ENCODE measurements at regions not wholly inside any gene's neighbourhood (a gene's known extent, or its start where the extent isn't known, plus 50 kb on each side); places are given as distances from the start of the nearest gene placed in this dataset.
A peak's percentile ranks its signal among the peaks of the same experiment; 100 is the strongest.
"Not testable (repeated sequence)": the region's sequence is repeated elsewhere in the genome, so short reads cannot be mapped to it uniquely, and the experiment has no call there.

DNA sequence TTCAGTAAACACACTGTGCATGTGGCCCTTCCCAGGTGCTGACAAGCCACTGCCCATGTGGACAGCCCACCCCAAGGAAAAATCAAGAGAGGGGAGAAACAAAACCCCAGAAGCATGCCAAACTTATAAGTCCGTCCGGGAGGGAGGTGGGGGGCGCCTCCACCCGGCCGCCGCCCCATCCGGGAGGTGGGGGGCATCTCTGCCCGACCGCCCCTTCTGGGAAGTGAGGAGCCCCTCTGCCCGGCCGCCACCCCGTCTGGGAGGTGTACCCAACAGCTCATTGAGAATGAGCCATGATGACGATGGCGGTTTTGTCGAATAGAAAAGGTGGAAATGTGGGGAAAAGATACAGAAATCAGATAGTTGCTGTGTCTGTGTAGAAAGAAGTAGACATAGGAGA is 53.8 kb upstream of the C2CD4B start:
- DNase-seq (ENCODE audit: low read depth), result no peak

- DNase-seq (ENCODE audit: low read depth), result no peak
Observed at GRCh38 chr15:62219799-62220198, 54.7 kb upstream of the C2CD4B start.

- DNase-seq (ENCODE audit: low read depth), result no peak
Observed at GRCh38 chr15:62223020-62223419, 57.9 kb upstream of the C2CD4B start.

DNA sequence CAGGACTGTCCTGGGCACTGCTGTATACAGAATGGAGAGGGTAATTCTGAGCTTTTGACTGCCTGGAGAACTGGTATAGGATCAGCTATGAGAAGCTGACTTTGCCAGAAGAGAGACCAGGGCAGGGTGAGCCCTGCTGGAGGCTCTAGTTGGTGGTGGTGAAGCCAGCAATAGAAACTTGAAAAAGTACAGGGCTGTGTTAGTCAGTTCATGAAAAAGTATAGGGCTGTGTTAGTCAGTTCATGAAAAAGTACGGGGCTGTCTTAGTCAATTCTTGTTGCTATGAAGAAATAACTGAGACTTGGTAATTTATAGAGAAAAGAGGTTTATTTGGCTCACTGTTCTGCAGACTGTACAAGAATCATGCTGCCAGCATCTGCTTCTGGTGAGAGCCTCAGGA is 63.5 kb upstream of the C2CD4B start:
- no peak for DNase-seq (ENCODE audit: low read depth)

DNA sequence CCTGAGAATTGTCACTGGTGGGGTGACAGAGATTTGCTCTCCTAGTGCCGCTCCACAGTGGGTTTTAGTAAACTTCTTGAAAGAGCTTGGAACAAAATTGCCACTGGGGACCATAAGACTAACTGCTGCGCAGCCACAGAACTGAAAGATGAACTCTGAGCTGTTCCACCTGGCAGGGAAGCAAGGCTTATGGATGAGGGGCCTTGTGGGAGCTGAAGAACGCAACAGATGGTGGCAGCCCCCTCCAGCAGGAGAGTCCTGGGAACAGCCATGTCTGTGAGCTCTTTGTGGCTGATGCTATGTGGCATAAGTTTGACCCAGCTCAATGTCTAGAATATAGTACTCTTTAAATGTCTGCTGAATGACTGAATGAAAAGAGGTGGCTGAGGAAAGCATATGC is 66.8 kb upstream of the C2CD4B start:
- no peak for DNase-seq (ENCODE audit: low read depth)

DNA sequence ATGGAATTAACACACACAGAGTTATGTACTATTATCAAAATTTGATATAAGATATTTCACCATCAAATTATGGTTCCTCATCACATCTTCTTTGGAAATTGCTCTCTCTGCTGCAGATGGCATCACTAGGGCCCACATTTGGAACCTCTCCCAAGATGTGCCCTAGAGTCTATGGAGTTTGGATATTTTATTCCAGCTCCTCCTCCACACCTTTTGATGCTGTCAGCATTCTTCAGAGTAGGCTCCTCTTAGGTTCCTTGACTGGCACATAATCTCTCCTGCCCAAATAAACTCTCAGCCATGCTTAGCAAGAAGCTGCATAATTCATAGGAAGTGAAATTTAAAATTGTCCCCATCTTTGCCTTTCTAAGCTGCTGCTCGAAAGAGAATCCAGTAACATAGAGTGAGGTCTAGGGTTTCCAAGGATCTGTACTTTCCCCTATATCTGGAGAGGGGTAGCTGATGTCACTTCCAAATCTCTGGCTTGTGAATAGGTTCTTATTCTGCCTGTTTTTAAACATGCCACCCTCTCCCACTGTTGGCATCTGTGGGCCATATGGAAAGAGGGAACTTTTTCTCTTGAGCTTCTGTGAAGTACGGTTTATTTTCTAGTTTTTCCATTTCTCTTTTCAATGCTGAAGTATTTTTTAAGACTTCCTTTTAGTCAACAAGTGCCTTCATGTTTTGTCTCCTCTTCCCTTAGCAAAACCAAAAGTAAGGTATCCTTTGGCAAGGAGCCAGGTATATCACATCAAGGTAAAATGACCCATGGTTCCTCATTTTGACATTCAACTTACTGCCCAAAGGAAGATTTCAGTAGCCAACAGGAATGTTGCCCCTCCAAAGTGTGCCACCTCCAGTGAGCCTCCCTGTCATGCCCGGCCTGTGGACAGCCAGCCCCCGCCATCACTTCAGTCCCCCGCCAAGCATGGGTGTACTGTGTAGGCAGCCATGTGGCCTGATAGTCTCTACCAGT is 75.3 kb upstream of the C2CD4B start:
- DNase-seq (ENCODE audit: low read depth), result no peak

DNA sequence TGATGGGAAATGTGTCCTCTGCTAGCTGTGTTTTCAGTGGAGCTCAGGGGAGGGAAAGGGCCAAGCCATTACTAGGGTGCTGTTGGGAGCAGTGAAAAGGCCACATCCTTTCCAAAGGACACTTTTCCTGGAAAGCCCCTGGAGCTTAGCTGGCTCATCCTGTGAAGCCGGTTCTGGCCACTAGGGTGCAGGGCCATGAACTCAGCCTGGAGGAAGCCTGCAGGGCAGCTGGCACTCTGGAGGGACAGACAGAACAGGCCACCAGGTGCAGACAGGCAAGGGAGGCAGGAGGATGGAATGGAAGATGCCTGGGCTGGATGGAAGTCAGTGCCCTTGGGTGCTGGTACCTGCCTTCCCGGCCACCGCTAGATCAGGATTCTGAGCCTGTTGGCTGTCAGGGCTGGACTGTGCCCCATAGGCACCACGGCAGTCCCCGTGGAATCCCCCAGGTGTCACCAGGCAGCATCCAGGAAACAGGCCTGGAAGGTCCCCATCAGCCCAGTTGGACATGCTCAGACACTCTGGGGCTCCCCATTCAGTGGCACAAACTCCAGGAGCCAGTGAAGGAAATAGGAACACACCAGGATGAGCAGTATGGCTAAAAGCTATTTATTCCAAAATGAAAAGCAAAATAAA is 76.2 kb upstream of the C2CD4B start:
- DNase-seq (ENCODE audit: low read depth), result no peak

- DNase-seq (ENCODE audit: low read depth), result no peak
Observed at GRCh38 chr15:62242999-62243398, 77.9 kb upstream of the C2CD4B start.

DNA sequence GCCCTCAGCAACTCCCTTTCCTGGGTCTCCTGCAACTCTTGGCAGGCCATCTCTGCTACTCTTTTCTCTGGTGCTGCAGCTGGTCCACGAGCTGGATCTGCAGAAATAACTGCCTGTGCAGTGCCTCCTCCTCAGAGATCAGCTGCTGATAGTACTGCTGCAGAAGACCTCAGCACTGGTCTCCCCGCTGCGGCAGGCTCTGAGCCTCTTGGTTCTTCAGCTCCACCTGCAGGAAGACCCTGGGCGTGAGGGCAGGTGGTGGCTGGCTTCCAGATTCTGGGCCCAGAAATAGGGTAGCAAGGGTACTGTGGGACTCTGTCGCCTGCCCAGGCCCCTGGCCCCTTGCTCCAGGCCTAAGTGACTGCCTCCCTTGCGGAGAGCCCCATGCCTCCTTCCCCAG is 79.7 kb upstream of the C2CD4B start:
- no peak for DNase-seq (ENCODE audit: low read depth)

- no peak for DNase-seq (ENCODE audit: low read depth)
Observed at GRCh38 chr15:62248277-62248984, 83.3 kb upstream of the C2CD4B start.

- DNase-seq (ENCODE audit: low read depth), result no peak
Observed at GRCh38 chr15:62249501-62249900, 84.4 kb upstream of the C2CD4B start.

DNA sequence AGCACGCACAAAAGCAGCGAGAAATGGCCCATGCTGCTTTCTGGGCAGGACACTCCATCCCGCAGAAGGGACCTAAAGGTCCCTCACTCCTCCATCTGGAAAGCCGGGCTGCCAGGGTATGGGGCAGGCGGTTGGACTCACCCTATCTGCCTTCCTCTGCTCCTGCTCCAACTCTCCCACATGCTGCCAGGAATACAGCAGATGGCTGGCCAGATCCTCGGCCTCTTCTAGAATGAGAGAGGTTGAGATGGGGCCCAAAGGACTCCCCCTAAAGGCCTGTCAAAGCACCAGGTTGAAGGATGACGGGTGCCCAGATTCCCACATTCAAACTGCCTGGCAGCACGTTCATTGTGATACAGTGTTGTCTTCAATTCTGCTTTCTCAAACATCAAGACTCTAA is 85.1 kb upstream of the C2CD4B start:
- no peak for DNase-seq (ENCODE audit: low read depth)

DNA sequence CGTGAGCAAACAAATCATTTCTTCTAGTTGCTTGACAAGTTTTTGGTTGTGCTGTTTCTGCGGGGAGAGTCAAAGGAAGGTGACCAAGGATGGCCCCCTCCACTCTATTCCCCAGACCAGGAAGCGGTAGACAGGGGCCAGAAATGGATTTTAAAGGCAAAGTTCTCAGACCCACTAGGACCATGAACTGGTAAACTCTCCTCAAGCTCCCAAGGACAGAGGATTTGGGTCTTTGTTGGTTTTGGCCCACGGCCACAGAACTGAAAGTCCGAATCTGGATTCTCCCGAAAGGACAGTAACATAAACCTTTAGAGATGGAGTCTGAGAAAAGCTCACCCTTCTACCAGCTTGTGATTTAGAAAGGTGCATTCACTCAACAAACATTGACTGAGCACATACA is 85.9 kb upstream of the C2CD4B start:
- DNase-seq (ENCODE audit: low read depth), result no peak

- DNase-seq (ENCODE audit: low read depth), result no peak
Observed at GRCh38 chr15:62253294-62253693, 88.2 kb upstream of the C2CD4B start.

DNA sequence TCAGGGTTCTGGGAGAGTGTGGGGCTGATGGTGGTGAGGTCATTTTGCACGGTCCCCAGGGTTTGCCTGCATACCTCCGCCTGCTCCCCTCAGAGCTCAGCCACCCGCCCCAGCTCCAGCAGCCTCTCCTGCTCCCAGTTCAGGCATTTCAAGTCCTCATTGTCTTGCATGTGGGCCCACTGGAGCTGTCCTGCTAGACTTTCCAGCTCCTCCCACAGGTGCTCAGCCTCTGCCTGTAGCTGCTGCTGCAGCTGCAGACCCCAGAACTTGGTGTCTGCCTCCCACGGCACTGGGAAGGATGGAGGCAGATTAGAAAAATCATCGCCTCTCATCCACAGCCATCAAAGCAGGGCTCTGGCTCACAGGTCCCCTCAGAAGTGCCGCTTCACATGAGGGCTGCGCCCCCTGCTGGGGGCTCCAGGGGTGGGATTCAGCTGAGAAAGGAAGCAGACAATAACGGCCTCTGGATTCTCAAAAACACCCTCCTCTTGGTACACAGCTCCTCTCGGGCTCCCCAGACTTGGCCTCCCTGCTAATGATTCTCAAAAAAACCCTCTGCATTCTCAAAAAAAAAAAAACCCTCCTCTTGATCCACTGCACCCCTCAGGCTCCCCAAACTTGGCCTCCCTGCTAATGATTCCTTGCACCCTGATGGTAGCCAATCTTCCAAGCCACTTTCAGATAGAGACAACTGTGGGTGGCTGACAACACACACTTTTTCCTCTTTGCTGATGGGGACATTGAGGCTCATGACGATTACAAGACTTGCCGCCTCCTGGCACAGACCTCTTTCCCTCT is 89.3 kb upstream of the C2CD4B start:
- DNase-seq (ENCODE audit: low read depth), result peak; percentile 4

DNA sequence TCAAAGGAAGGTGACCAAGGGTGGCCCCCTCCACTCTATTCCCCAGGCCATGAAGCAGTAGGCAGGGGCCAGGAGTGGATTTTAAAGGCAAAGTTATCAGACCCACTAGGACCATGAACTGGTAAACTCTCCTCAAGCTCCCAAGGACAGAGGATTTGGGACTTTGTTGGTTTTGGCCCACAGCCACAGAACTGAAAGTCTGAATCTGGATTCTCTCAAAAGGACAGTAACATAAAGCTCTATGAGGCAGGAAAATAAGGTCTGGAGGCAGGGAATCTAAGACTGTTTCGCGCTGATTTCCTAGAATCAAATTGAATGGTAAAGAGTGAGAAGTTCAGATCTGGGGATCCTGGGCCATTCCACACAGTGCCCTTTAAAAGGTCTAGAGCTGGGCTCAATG is 91.3 kb upstream of the C2CD4B start:
- not testable (repeated sequence) for DNase-seq (ENCODE audit: low read depth)

- no peak for DNase-seq (ENCODE audit: low read depth)
Observed at GRCh38 chr15:62257996-62258521, 93.0 kb upstream of the C2CD4B start.

DNA sequence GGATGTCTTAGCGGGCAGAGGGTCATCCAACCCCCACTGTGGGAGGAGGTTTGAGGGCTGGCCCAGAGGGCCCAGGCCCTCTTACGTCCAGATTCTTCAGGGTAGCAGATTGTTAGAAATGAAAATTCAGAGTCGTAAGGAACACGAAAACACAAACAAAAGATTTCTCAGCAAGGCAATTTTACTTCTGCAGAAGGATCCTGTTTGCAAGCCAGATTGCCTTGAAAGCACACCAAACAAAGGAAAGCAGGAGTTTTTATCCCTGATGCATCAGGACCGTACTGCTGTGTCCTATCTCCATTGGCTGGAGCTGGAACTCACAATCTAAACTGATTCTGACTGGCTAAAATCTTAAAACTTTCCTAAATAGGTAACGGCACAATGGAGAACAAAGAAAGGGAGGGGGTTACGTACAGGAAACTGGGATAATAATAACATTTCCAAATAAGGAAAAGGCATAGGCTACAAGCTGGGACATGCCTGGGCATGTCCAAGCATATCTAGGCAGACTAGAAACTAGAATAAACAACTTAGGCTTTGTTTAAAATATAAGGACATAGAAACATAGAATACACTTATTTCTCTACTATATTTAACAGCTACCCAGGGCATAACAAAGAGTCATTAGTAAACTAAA is 97.3 kb upstream of the C2CD4B start:
- no peak for DNase-seq (ENCODE audit: low read depth)

GRCh38 chr15:62264196-62264595 is 99.1 kb upstream of the C2CD4B start:
- DNase-seq (ENCODE audit: low read depth), result no peak

DNA sequence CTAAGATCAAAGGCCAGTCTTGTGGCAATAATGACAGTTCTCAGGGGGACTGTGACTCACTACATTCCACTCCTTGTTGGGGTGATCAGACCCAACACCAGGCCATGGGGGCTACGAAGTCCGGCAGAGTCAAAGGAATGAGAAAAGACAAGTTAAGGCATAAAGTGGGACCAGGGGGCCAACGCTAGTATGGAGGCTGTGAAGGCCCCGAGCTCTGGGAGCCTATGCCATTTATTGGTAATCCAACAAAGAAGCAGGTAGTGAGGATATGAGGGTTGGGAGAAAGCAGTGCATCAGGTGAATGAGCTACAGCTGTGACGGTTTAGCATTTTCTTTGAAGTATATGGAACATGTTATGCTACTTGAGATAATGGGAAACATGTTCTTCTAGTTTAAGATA is 104.4 kb upstream of the C2CD4B start:
- DNase-seq (ENCODE audit: low read depth), result no peak

- no peak for DNase-seq (ENCODE audit: low read depth)
Observed at GRCh38 chr15:62270216-62270921, 105.3 kb upstream of the C2CD4B start.

Measured in non-pigmented ciliary epithelial cell (primary cell).